Erythroblast (primary cell): ENCODE measurements at regions not wholly inside any gene's neighbourhood (a gene's known extent, or its start where the extent isn't known, plus 50 kb on each side); places are given as distances from the start of the nearest gene placed in this dataset.

ENCODE experiments used
- GATA1 ChIP-seq: IDR thresholded peaks from 2 replicates; pipeline ENCODE4 v1.6.1; 2011; ENCODE audit warnings: low read depth, mild to moderate bottlenecking, control low read depth, low read length, moderate library complexity
- POLR2A ChIP-seq: IDR thresholded peaks from 2 replicates; pipeline ENCODE4 v1.6.1; 2011; ENCODE audit warnings: mild to moderate bottlenecking, low read length

DNA sequence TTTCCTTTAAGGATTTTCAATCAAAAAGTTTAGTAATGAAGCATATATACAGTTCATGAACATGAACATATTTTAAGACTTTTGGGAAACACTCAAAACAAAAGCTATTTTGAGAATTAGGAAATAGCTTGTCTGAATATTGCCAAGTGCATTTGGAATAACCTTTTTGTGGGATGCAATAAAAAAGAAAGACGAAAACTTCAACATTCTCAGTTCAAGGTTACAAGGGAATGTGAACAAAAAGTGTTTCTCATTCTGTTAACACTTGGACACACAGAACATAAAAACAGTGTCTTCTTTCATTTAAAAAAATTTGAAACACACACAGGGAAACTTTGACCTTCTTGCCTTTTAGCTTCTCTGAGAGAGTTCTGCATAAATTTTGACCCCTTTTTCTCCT, 72.7 kb upstream of the TCF21 start:
- TF ChIP-seq POLR2A (no peak), GATA1 (no peak)
